RCC 7860 (cell line): ENCODE measurements at regions not wholly inside any gene's neighbourhood (a gene's known extent, or its start where the extent isn't known, plus 50 kb on each side); places are given as distances from the start of the nearest gene placed in this dataset.

Experiments
- DNase-seq: peaks from one replicate; pipeline ENCODE4 v3.0.0-alpha.2; 2015; ENCODE audit warnings: low spot score
- FAIRE-seq: peaks from 2 replicates; lab custom pipeline; 2012; peaks lifted over from hg19 to GRCh38; lab: Jason Lieb, UNC

GRCh38 chr6:43986177-43986825 lies 141.0 kb downstream of the MRPL14 start:
- no peak for FAIRE-seq
- DNase-seq = no peak

- DNase-seq = no peak
- no peak for FAIRE-seq
These were observed 141.9 kb downstream of the MRPL14 start for GRCh38 chr6:43985329-43985728.

GRCh38 chr6:43984442-43985321 lies 142.6 kb downstream of the MRPL14 start:
- no peak for FAIRE-seq
- no peak for DNase-seq

- FAIRE-seq (no peak), DNase-seq (no peak)
These were observed 143.6 kb downstream of the MRPL14 start for GRCh38 chr6:43983632-43984031.

- no peak for FAIRE-seq
These were observed 144.1 kb downstream of the MRPL14 start for GRCh38 chr6:43983191-43983590.

GRCh38 chr6:43982084-43982625 lies 145.1 kb downstream of the MRPL14 start:
- FAIRE-seq (no peak), DNase-seq (no peak)

More at GRCh38 chr6:43983191-43983590, 144.1 kb downstream of the MRPL14 start:
- no peak for DNase-seq

GRCh38 chr6:43981363-43981990 lies 145.8 kb downstream of the MRPL14 start:
- no peak for DNase-seq
- FAIRE-seq = no peak

GRCh38 chr6:43980004-43980795 lies 147.1 kb downstream of the MRPL14 start:
- no peak for FAIRE-seq
- DNase-seq = no peak

- DNase-seq (no peak), FAIRE-seq (no peak)
These were observed 147.7 kb downstream of the MRPL14 start for GRCh38 chr6:43979525-43979924.

- no peak for DNase-seq
- FAIRE-seq = no peak
These were observed 148.5 kb downstream of the MRPL14 start for GRCh38 chr6:43978473-43979346.

GRCh38 chr6:43977404-43978111 lies 149.7 kb downstream of the MRPL14 start:
- DNase-seq (peak; percentile 79), FAIRE-seq (peak; percentile 50)

GRCh38 chr6:43976706-43977403 lies 150.4 kb downstream of the MRPL14 start:
- no peak for DNase-seq
- FAIRE-seq = no peak

GRCh38 chr6:43974643-43975230 lies 152.5 kb downstream of the MRPL14 start:
- DNase-seq (no peak), FAIRE-seq (no peak)

- DNase-seq (no peak), FAIRE-seq (no peak)
These were observed 153.9 kb downstream of the MRPL14 start for GRCh38 chr6:43973357-43973756.

GRCh38 chr6:43972913-43973300 lies 154.3 kb downstream of the MRPL14 start:
- FAIRE-seq (no peak), DNase-seq (no peak)

GRCh38 chr6:43972179-43972912 lies 154.9 kb downstream of the MRPL14 start:
- DNase-seq (no peak), FAIRE-seq (no peak)

GRCh38 chr6:43971776-43972126 lies 155.5 kb downstream of the MRPL14 start:
- no peak for FAIRE-seq
- no peak for DNase-seq
